PFSK-1 (cell line): ENCODE measurements at regions not wholly inside any gene's neighbourhood (a gene's known extent, or its start where the extent isn't known, plus 50 kb on each side); places are given as distances from the start of the nearest gene placed in this dataset.

Experiments
- FOXP2 ChIP-seq: optimal IDR thresholded peaks from 2 replicates; pipeline ENCODE3; 2011; ENCODE audit warnings: borderline replicate concordance, control low read depth, inconsistent platforms; ENCODE audit not compliant: insufficient read depth; ENCODE audit errors: extremely low read length, extremely low read depth
- POLR2AphosphoS5 ChIP-seq: IDR thresholded peaks from 2 replicates; pipeline ENCODE4 v1.6.1; 2012; ENCODE audit warnings: low read depth, mild to moderate bottlenecking, control low read depth, low read length, moderate library complexity
- REST ChIP-seq, 2 experiments: IDR thresholded peaks; 2 replicates each; pipeline versions ENCODE4 v1.6.1 to v1.8.0; 2011 to 2012; ENCODE audit warnings: low read depth in 2 of 2, low read length in 2 of 2, control low read depth in 1 of 2, inconsistent platforms in 1 of 2, mild to moderate bottlenecking in 1 of 2, moderate library complexity in 1 of 2; ENCODE audit not compliant: insufficient read depth in 1 of 2
- SIN3A ChIP-seq: IDR thresholded peaks from 2 replicates; pipeline ENCODE4 v1.6.1; 2012; ENCODE audit warnings: mild to moderate bottlenecking, low read length, moderate library complexity, borderline replicate concordance; ENCODE audit not compliant: insufficient read depth
- TAF1 ChIP-seq: IDR thresholded peaks from 2 replicates; pipeline ENCODE4 v1.6.1; 2012; ENCODE audit warnings: low read length, control low read depth, borderline replicate concordance; ENCODE audit not compliant: insufficient read depth

- TF ChIP-seq REST (IDR thresholded peaks at IDR 0.05; ENCODE audit: insufficient read depth in 1 of 2, low read depth in 2 of 2, low read length in 2 of 2), result no peak
- no peak for TF ChIP-seq FOXP2
- TF ChIP-seq TAF1, result no peak
- TF ChIP-seq SIN3A, result no peak
- TF ChIP-seq POLR2AphosphoS5, result no peak
These were observed 64.8 kb upstream of the DOCK9 start for GRCh38 chr13:99042521-99043250.

- TF ChIP-seq REST (IDR thresholded peaks at IDR 0.05; ENCODE audit: insufficient read depth in 1 of 2, low read depth in 2 of 2, low read length in 2 of 2) (no peak), TAF1 (no peak)
These were observed 66.0 kb upstream of the DOCK9 start for GRCh38 chr13:99043831-99044231.

- TF ChIP-seq POLR2AphosphoS5 (no peak), FOXP2 (no peak), REST (IDR thresholded peaks at IDR 0.05; ENCODE audit: insufficient read depth in 1 of 2, low read depth in 2 of 2, low read length in 2 of 2) (no peak), SIN3A (no peak), TAF1 (no peak)
These were observed 66.9 kb upstream of the DOCK9 start for GRCh38 chr13:99044764-99045163.

GRCh38 chr13:99045396-99045795 is 67.5 kb upstream of the DOCK9 start:
- no peak for TF ChIP-seq FOXP2
- TF ChIP-seq TAF1, result no peak
- TF ChIP-seq SIN3A, result no peak
- no peak for TF ChIP-seq POLR2AphosphoS5
- no peak for TF ChIP-seq REST (IDR thresholded peaks at IDR 0.05; ENCODE audit: insufficient read depth in 1 of 2, low read depth in 2 of 2, low read length in 2 of 2)

- no peak for TF ChIP-seq POLR2AphosphoS5
- no peak for TF ChIP-seq TAF1
- TF ChIP-seq REST (IDR thresholded peaks at IDR 0.05; ENCODE audit: insufficient read depth in 1 of 2, low read depth in 2 of 2, low read length in 2 of 2), result no peak
- TF ChIP-seq FOXP2, result no peak
- TF ChIP-seq SIN3A, result no peak
These were observed 69.0 kb upstream of the DOCK9 start for GRCh38 chr13:99046851-99047250.
